Breast epithelium (tissue), 3 donors: ENCODE measurements at regions not wholly inside any gene's neighbourhood (a gene's known extent, or its start where the extent isn't known, plus 50 kb on each side); places are given as distances from the start of the nearest gene placed in this dataset.

Experiments
- CTCF ChIP-seq, 3 donors: fragments of 450-650 bp; IDR thresholded peaks; one replicate each; pipeline ENCODE4 v1.5.1; 2016 to 2017; ENCODE audit warnings: antibody characterized with exemption in 3 of 3, mild to moderate bottlenecking in 3 of 3, moderate library complexity in 3 of 3
- POLR2A ChIP-seq: fragments of 450-650 bp; IDR thresholded peaks from one replicate; pipeline ENCODE4 v1.6.1; 2016; ENCODE audit warnings: antibody characterized with exemption, mild to moderate bottlenecking, moderate library complexity

DNA sequence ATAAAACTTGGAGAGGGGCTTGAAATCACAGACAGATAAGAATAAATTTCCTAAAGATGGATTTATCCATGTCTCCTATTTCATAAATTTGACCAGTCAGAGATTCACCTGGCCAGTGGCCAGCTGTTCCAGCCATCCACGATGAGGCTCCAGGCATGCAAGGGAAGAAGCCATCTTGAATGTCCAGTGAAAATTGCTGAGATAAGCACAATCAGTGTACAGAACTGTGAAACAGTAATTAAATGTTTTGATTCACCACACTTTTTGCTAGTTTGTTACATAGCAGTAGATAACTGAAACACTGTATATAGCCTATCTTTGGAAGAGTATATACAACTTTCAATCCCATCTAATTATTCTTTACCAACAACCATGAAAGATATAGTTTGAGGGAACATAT, 163.5 kb downstream of the HINT1 start:
- TF ChIP-seq CTCF (IDR thresholded peaks at IDR 0.05): no peak
- TF ChIP-seq POLR2A: no peak
